ENCODE measurements at regions not wholly inside any gene's neighbourhood (a gene's known extent, or its start where the extent isn't known, plus 50 kb on each side); places are given as distances from the start of the nearest gene placed in this dataset.

DNA sequence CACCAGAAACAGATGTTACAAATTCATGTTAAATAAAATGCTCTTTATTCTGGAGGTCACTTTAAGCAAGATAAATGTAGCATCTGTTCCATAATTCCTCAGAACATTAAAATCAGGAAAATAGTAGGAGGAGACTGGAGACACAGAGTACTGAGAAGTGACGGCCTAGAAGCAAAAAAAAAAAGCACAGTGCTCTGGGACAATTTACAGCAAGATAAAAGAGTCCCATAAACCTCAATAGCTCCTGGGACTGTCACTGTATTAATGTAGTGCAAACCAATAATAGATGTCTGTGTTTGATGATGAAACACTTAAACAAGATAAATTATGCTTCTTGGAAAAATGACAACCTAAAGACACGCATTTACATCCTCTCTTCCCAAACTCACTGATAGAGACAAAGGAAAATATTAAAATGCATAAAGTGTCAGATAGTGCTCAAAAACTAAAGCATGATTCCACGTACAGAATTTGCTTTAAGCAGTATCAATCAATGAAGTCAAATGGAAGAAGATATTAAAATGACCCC is 338.8 kb upstream of the REG3G start:
- ATAC-seq, result no peak
- no peak overlapping the region for H3K4me3 Mint-ChIP-seq
- no peaks in the 10 kb centered on the region for H3K4me1 Mint-ChIP-seq
- peaks cover 16% of the 10 kb centered on the region for H3K9me3 Mint-ChIP-seq
- H3K27me3 Mint-ChIP-seq, result no peaks in the 10 kb centered on the region
- no peaks in the 10 kb centered on the region for H3K36me3 Mint-ChIP-seq
- H3K27ac Mint-ChIP-seq, result no peak overlapping the region

DNA sequence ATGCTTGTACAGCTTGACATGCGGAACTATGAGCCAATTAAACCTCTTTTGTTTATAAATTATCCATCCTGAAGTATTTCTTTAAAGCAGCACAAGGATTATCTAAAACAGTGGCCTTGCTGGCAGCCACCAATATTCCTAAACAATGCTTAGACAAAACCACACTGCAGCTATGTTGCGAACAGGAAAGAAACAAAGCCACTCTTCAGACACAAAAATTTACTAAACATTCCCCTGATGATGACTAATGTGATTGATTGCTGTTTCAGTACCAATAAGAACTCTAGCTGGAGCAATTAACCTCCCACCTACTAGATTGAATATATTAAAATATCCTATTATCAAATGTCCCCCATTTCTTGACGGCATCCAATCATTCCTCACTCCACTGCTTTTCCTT is 325.8 kb upstream of the REG3G start:
- Mint-ChIP-seq H3K9me3 (no peaks in the 10 kb centered on the region), H3K27ac (no peak overlapping the region), H3K27me3 (no peaks in the 10 kb centered on the region), H3K36me3 (no peaks in the 10 kb centered on the region), H3K4me3 (no peak overlapping the region), H3K4me1 (no peaks in the 10 kb centered on the region)
- no peak for ATAC-seq

DNA sequence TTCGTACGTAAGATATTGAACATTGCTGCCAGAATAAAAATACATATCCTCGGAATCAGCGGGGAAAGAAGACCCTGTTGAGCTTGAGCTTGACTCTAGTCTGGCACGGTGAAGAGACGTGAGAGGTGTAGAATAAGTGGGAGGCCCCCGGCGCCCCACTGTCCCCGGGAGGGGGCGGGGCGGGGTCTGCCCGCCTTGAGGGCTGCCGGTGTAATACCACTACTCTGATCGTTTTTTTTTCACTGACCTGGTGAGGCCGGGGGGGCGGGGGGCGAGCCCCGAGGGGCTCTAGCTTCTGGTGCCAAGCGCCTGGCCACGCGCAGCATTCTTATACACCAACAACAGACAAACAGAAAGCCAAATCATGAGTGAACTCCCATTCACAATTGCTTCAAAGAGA is 324.0 kb upstream of the REG3G start:
- Mint-ChIP-seq H3K27me3 (no peaks in the 10 kb centered on the region), H3K4me1 (no peaks in the 10 kb centered on the region), H3K9me3 (no peaks in the 10 kb centered on the region), H3K36me3 (no peaks in the 10 kb centered on the region), H3K4me3 (no peak overlapping the region), H3K27ac (no peak overlapping the region)
- ATAC-seq, result no peak

DNA sequence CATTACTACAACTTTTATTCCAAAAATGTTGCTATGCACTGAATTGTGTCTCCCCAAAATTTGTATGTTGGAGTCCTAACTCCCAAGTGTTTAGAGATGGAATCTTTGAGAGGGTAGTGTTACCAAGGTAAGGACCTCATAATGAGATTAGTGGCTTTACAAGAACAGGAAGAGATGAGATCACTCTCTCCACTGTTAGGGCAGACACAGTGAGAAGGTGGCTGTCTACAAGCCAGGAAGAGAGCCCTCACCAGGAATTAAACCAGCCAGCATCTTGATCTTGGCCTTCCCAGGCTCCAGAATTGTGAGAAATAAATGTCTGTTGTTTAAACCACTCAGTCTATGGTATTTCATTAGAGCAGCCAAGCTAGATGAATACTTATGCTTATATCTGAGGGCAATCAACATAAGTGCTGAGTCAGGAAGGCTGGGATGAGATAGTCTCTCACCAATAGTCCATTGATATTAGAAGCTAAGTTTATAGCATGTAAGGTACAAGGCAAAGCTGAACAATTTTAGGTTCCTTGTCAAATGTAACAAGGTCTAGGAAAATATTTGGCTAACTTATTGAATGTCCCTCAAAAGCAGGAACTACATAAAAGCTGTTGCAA is 317.6 kb upstream of the REG3G start:
- Mint-ChIP-seq H3K9me3 (peaks cover 3% of the 10 kb centered on the region), H3K4me3 (no peak overlapping the region), H3K36me3 (no peaks in the 10 kb centered on the region), H3K27ac (no peak overlapping the region), H3K27me3 (no peaks in the 10 kb centered on the region), H3K4me1 (no peaks in the 10 kb centered on the region)
- no peak for ATAC-seq

DNA sequence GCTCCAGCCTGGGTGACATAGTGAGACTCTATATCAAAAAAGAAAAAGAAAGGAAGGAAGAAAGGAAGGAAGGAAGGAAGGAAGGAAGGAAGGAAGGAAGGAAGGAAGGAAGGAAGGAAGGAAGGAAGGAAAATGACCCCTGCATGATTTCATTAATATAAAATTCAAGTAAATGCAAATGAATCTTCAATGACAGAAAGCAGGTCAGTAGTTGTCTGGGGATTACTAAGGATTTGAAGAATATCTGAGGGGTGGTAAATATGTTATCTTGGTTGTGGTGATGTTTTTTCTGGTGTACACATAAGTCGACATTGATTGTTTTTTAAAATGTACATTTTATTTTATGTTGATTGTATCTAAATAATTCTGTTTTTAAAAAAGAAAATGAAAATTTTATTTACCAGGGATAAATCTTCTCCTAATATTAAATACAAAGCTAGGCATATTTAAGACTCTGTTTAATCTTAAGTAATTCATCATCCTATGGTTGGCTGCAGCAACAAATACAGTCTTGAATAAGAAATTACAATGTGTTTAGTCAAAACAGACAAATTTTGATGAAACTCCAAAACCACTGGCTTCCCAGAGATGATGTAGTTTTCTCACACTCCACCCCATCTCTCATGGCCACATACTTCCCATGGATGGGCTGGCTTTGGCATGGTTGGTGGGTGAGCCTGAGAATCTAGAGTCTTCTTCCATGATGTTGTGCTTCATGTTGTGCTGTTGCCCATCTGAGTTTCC is 314.7 kb upstream of the REG3G start:
- ATAC-seq, result no peak
- H3K4me1 Mint-ChIP-seq, result no peaks in the 10 kb centered on the region
- no peak overlapping the region for H3K27ac Mint-ChIP-seq
- H3K4me3 Mint-ChIP-seq, result no peak overlapping the region
- H3K27me3 Mint-ChIP-seq, result no peaks in the 10 kb centered on the region
- peaks cover 3% of the 10 kb centered on the region for H3K9me3 Mint-ChIP-seq
- H3K36me3 Mint-ChIP-seq, result no peaks in the 10 kb centered on the region

DNA sequence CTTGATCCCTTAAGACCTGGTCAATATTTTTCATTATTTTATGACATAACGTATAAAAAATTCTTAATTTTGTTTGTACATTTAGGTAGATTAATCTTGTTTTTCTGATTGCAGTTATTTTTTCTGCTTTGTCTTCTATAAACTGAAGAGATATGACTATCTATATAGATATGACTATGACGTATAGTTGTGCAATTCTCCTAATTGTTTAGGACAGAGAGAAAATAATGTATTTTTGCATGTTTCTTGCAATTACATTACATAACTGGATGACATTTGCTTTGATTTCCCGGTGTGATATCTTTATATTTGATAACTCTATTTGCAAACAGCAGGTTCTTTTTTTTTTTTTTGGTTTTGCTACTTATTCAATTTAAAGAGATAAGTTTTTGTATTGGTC is 310.2 kb upstream of the REG3G start:
- Mint-ChIP-seq H3K36me3 (no peaks in the 10 kb centered on the region), H3K4me3 (no peak overlapping the region), H3K9me3 (peaks cover 6% of the 10 kb centered on the region), H3K27me3 (no peaks in the 10 kb centered on the region), H3K27ac (no peak overlapping the region), H3K4me1 (no peaks in the 10 kb centered on the region)
- no peak for ATAC-seq

DNA sequence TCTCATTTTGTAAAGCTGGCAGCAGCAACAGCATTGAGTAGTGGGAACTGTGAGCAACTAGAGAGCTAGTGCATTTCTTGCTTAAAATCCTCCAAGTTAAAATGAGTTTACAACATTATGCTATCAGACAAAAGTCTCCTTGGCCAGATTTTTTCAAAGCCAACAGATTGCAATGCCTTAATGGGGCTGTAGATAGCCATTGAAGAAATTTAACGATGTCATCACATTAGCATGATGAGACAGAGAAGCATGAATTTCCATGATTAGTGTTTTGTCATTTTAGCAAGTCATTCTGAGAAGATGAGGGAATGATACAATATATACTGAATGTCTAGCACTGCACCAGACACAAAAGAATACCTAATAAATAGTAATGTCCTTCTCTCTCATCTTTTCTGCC is 307.5 kb upstream of the REG3G start:
- no peak overlapping the region for H3K27ac Mint-ChIP-seq
- peaks cover 3% of the 10 kb centered on the region for H3K9me3 Mint-ChIP-seq
- no peaks in the 10 kb centered on the region for H3K36me3 Mint-ChIP-seq
- no peak overlapping the region for H3K4me3 Mint-ChIP-seq
- ATAC-seq, result no peak
- H3K4me1 Mint-ChIP-seq, result no peaks in the 10 kb centered on the region
- H3K27me3 Mint-ChIP-seq, result no peaks in the 10 kb centered on the region

DNA sequence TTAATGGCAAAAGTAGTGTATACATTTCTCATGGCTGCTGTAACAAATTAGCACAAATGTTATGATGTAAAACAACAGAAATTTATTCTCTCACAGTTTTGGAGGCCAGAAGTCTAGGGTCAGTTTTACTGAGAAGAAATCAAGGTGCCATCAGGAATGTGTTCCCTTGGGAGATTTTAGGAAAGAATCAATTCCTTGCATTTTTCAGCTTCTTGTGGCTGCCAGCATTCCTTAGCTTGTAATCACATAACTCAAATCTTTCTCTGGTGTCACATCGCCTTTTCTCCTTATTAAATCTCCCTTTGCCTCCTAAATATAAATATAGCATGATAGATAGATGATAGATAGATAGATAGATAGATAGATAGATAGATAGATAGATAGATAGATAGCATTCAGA is 307.0 kb upstream of the REG3G start:
- H3K4me3 Mint-ChIP-seq, result no peak overlapping the region
- no peaks in the 10 kb centered on the region for H3K36me3 Mint-ChIP-seq
- no peak for ATAC-seq
- no peaks in the 10 kb centered on the region for H3K27me3 Mint-ChIP-seq
- peaks cover 3% of the 10 kb centered on the region for H3K9me3 Mint-ChIP-seq
- no peak overlapping the region for H3K27ac Mint-ChIP-seq
- no peaks in the 10 kb centered on the region for H3K4me1 Mint-ChIP-seq

DNA sequence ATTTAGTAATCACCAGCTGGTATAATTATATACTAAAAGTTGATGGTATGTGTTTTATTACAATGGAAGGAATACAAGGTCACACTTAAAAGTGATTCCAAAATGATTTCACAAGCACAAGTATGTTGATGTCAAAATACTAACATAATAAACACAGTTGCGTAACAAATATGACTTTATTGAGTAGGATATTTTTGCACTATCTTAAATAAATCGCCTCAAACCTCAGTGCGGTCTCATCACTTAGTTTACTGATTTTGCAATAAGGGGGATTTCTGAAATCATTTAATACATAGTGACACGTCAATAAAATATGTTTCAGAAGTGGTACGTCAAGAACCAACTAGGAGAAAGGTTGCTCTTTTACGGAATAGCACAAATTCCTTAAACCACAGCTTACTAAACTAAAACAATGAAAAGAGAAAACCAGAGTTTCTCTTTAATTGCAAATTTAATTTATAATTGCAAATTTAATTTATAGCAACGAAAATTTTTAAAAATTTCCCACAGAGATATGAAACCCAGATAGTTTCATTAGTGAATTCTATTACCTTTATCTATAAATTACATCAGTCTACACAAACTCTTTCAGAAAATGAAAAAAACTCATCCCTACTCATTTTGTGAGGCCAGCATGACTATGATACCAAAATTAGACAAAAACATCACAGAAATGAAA is 304.0 kb upstream of the REG3G start:
- ATAC-seq, result no peak
- no peak overlapping the region for H3K27ac Mint-ChIP-seq
- H3K36me3 Mint-ChIP-seq, result no peaks in the 10 kb centered on the region
- H3K4me1 Mint-ChIP-seq, result no peaks in the 10 kb centered on the region
- peaks cover 5% of the 10 kb centered on the region for H3K9me3 Mint-ChIP-seq
- H3K4me3 Mint-ChIP-seq, result no peak overlapping the region
- H3K27me3 Mint-ChIP-seq, result no peaks in the 10 kb centered on the region

DNA sequence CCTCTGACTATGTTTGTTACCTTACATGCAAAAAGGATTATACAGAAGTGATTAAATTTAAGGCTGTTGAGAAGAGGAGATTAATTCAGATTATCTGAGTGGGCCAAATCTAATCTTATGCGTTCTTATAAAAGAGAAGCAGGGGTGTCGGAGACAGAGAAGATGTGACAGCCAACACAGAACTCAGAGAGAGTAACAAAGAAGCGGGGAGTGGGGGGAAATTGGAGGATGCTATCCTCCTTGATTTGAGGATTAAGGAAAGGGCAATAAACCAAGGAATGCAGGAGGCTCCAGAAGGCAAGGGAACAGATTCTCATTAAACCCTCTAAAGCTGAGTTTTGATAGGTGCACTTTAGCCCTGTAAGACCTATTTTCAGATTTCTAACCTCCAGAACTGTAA is 291.3 kb upstream of the REG3G start:
- Mint-ChIP-seq H3K27ac (no peak overlapping the region), H3K4me1 (no peaks in the 10 kb centered on the region), H3K9me3 (peaks cover 3% of the 10 kb centered on the region), H3K4me3 (no peak overlapping the region), H3K36me3 (no peaks in the 10 kb centered on the region), H3K27me3 (no peaks in the 10 kb centered on the region)
- no peak for ATAC-seq

DNA sequence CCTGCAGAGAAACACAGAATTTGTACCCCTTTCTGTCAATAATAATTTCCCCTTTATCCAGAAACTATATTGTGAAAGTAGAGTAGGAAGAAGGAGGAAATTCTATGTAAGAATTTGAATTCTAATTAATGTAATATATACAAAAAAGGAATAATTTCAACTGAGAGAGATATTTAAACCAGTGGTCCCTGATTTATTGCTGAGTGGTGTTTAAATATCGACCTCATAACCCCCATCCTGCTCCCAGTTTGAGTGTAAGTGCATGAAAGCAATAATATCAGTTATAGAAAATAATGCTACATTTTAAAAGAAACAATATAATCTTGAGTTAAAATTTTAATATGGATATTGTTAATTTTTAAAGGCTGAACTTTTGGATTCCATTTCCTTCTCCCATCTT is 286.2 kb upstream of the REG3G start:
- Mint-ChIP-seq H3K4me1 (no peaks in the 10 kb centered on the region), H3K4me3 (no peak overlapping the region), H3K9me3 (peaks cover 5% of the 10 kb centered on the region), H3K27me3 (no peaks in the 10 kb centered on the region), H3K36me3 (no peaks in the 10 kb centered on the region), H3K27ac (no peak overlapping the region)
- no peak for ATAC-seq

DNA sequence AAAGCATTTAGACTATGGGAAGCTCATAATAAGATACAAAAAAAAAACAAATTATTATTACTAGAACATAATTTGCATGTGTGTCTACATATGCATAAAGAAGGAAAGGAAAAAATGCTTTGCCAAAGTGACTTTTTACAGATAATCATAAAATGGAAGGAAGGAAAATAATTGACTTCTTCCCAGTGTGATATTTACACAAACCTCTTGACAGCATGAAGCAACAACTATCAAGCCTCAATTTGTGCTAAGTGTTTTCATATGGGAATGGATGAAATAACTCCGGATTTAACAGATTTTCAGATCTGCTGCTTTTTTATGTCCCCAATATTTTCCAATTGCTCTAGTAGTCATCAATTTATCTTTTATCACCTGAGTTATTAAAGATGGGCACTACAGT is 275.9 kb upstream of the REG3G start:
- Mint-ChIP-seq H3K27me3 (no peaks in the 10 kb centered on the region), H3K36me3 (no peaks in the 10 kb centered on the region), H3K4me1 (no peaks in the 10 kb centered on the region), H3K4me3 (no peak overlapping the region), H3K27ac (no peak overlapping the region), H3K9me3 (no peaks in the 10 kb centered on the region)
- no peak for ATAC-seq

DNA sequence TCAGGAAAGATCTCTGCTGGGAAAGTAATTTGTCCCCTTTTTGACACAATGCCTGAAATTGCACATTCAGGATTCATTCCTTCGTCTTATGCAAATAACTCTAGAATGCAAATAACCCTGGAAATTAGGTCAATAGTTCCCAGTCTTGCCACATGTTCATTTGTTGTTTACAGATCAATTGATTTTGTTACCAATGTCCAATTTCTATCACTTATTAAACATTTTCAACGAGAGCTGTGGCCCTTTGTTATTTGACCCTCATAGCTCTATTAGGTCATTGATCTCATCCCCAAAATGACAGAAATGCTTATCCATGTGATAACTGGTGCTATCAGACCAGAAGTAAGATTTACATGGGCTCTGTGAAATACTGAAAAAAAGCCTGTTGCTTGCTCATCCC is 275.3 kb upstream of the REG3G start:
- no peaks in the 10 kb centered on the region for H3K4me1 Mint-ChIP-seq
- H3K27me3 Mint-ChIP-seq, result no peaks in the 10 kb centered on the region
- no peaks in the 10 kb centered on the region for H3K9me3 Mint-ChIP-seq
- H3K36me3 Mint-ChIP-seq, result no peaks in the 10 kb centered on the region
- no peak for ATAC-seq
- H3K27ac Mint-ChIP-seq, result no peak overlapping the region
- H3K4me3 Mint-ChIP-seq, result no peak overlapping the region

DNA sequence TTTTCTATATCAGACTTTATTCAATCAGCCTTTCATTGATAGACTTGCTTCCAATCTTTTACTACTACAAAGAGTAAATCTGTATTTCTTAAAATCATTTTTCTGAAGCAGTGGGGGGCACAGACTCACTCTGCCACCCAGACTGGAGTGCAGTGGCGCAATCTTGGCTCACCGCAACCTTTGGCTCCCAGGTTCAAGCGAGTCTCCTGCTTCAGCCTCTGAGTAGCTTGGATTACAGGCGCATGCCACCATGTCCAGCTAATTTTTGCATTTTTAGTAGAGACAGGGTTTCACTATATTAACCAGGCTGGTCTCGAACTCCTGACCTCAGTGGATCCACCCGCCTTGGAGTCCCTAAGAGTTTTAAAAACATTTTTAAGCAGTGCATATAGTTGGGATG is 270.6 kb upstream of the REG3G start:
- no peak for ATAC-seq
- no peaks in the 10 kb centered on the region for H3K4me1 Mint-ChIP-seq
- H3K4me3 Mint-ChIP-seq, result no peak overlapping the region
- no peaks in the 10 kb centered on the region for H3K27me3 Mint-ChIP-seq
- H3K9me3 Mint-ChIP-seq, result peaks cover 15% of the 10 kb centered on the region
- no peaks in the 10 kb centered on the region for H3K36me3 Mint-ChIP-seq
- H3K27ac Mint-ChIP-seq, result no peak overlapping the region

DNA sequence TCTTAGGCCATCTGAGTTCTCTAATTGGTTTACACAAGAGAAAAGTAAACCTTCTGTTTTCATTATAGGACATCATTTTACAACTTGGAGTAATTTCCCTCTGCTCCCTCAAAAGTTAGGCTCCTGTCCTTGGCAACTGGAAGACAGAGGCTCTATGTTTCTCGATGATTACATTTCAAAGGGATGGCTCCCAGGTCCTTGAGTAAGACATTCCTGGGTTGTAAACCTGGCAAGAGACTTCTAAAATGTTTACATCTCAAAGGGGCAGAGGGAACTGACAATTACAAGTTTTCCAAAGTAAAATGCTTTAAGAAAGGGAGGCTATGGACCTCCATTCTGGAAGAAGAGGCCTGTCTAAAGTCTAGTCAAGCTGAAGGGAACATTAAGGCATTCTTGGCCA is 268.3 kb upstream of the REG3G start:
- H3K27me3 Mint-ChIP-seq, result no peaks in the 10 kb centered on the region
- H3K4me3 Mint-ChIP-seq, result no peak overlapping the region
- H3K4me1 Mint-ChIP-seq, result no peaks in the 10 kb centered on the region
- no peak for ATAC-seq
- no peaks in the 10 kb centered on the region for H3K36me3 Mint-ChIP-seq
- no peak overlapping the region for H3K27ac Mint-ChIP-seq
- H3K9me3 Mint-ChIP-seq, result peaks cover 35% of the 10 kb centered on the region

DNA sequence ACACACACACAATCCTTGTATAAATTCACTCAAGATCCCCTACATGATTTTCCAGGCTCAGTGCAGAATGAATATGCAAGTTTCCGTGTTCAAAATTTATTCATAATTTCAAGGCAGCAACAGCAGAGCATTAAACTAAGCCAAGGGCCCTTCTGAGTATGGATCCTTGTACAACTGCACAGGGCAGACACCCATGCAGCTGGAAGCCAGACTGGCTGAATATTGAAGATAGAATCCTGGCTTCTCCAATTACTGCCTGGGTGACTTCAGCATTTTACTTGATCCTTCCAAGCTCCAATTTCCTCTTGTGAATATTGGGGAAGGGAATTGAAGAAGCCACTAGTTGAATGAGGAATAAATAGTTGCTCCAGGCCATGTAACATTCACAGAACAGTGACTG is 267.9 kb upstream of the REG3G start:
- H3K27me3 Mint-ChIP-seq, result no peaks in the 10 kb centered on the region
- no peaks in the 10 kb centered on the region for H3K36me3 Mint-ChIP-seq

More for the DNA sequence above, 267.9 kb upstream of the REG3G start:
- Mint-ChIP-seq H3K4me1 (no peaks in the 10 kb centered on the region), H3K9me3 (peaks cover 39% of the 10 kb centered on the region), H3K27ac (no peak overlapping the region), H3K4me3 (no peak overlapping the region)
- ATAC-seq, result no peak

All from stimulated activated memory B cell treated with anti-CD40 and anti-IgM and Interleukin-4, amounts not matched to agents 10 μg/mL and 1 μg/mL and 100 μg/mL, for 72 hours (primary cell).